Medulla oblongata (tissue), 1 donor: ENCODE measurements at regions not wholly inside any gene's neighbourhood (a gene's known extent, or its start where the extent isn't known, plus 50 kb on each side); places are given as distances from the start of the nearest gene placed in this dataset.
"Not testable (repeated sequence)": the region's sequence is repeated elsewhere in the genome, so short reads cannot be mapped to it uniquely, and the experiment has no call there.

Experiments
- DNase-seq: peaks from one replicate; pipeline ENCODE4 v3.0.0-alpha.2; 2015; ENCODE audit errors: extremely low spot score

DNA sequence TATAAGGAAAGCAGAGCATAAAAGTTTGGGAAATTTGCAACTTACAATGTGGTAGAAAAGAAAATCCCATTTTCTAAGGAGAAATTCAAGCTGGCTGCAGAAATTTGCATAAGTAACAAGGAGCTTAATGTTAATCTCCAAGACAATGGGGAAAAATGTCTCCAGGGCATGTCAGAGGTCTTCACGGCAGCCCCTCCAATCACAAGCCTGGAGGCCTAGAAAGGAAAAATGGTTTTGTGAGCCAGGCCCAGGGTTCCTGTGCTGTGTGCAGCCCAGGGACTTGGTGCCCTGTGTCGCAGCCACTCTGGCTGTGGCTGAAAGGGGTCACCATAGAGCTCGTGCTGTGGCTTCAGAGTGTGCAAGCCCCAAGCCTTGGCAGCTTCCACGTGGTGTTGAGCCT is 403.3 kb upstream of the NOX3 start:
- not testable (repeated sequence) for DNase-seq

- no peak for DNase-seq
Measured at GRCh38 chr6:155854787-155855186, 399.1 kb upstream of the NOX3 start.

- DNase-seq: no peak
Measured at GRCh38 chr6:155853011-155853410, 397.4 kb upstream of the NOX3 start.

DNA sequence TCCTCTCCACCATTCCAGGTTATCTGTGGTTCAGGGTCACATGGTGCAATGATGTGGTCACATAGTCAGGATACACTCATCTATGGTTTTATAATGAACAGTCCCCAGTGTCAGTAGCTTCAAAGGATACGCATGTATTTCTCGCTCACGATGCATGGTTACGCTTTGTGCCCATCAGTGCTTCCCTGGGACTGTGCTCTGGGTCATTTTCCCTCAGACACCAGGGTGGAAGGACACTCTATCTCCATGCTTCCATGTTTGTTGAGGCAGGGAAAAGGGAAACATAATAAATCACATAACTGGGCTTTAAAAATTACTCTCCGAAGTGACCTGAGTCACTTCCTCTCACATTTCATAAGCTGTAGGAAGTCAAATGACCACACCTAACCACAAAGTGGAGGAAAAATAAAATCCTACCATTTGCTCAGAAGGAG is 394.8 kb upstream of the NOX3 start:
- no peak for DNase-seq

- DNase-seq: no peak
Measured at GRCh38 chr6:155847711-155848110, 392.1 kb upstream of the NOX3 start.

GRCh38 chr6:155837474-155837873 is 381.8 kb upstream of the NOX3 start:
- DNase-seq: no peak

DNA sequence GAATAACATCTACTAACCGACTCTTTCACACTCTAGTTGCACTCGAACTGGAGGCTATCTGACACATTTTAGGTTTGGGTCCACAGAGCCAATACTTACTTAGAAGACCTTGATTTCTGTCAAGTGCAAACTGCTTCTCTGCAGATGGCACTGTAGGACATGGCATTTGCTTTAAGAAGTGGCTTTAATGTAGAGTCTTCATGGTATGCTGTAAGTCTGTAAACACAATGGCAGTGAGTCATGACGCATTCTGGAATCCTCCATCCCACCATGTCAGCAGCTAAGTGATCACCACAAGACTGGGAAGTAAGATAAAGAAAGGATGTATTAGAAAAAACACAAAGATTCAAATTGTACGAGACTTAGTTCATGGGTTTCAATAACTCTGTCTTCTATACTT is 377.0 kb upstream of the NOX3 start:
- DNase-seq: no peak

GRCh38 chr6:155830531-155830930 is 374.9 kb upstream of the NOX3 start:
- DNase-seq: no peak

DNA sequence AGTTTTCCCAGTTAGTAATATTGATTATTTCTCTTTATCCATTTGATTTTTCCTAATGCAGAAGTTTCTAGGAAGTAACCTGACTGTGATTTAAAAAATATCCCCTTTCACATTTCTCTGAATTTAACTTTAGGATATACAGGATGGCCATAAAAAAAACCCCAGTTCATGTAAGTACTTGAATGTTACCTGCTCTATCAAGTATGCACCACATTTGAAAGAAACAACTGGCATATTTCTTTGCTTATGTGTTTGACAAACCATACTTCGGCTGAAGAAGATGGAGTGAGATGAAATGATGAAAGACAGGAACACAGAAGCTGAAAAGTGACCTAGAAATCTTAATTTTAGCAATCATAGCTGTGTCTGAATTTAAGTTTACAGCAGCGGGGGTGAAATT is 374.0 kb upstream of the NOX3 start:
- no peak for DNase-seq

- no peak for DNase-seq
Measured at GRCh38 chr6:155828989-155829388, 373.4 kb upstream of the NOX3 start.

GRCh38 chr6:155818698-155819097 is 363.1 kb upstream of the NOX3 start:
- no peak for DNase-seq

- DNase-seq: no peak
Measured at GRCh38 chr6:155813548-155813947, 357.9 kb upstream of the NOX3 start.

- no peak for DNase-seq
Measured at GRCh38 chr6:155807243-155807642, 351.6 kb upstream of the NOX3 start.

DNA sequence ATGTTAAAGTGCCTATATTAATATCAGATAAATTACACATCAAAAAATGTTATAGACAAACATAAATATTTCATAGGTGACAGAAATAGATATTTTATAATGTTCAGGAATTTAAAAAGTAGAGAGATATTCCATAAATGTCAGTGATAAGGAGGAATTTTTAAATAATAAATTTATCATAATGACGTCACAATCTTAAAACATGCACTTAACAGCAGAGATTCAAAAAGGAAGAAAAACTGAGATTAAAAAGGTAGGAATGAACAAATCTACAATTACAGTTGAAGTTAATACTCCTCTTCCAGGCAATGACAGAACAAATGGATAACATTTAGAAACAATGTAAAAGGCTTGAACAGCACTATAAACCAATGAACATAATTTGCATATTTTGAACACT is 345.4 kb upstream of the NOX3 start:
- no peak for DNase-seq

- not testable (repeated sequence) for DNase-seq
Measured at GRCh38 chr6:155798876-155799275, 343.2 kb upstream of the NOX3 start.

GRCh38 chr6:155795173-155795796 is 339.6 kb upstream of the NOX3 start:
- no peak for DNase-seq

DNA sequence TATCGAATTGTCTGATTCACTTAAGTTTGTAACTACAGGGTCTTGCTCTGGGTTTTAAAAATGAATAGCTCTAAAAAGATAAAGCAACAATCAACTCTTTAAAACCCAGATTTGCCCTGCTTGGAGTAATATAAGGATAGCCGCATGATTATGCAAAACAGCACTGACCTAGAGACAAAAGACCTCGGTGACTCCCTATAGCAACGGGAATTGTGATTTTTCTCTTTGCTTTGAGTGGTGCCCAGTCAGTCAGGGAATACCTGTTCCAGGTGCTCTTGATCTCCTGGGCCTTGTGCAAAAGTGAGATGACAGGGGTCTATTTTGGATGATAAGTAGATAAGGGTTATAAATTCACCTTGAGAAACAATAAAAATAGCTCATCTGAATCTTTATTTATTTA is 336.3 kb upstream of the NOX3 start:
- no peak for DNase-seq

DNA sequence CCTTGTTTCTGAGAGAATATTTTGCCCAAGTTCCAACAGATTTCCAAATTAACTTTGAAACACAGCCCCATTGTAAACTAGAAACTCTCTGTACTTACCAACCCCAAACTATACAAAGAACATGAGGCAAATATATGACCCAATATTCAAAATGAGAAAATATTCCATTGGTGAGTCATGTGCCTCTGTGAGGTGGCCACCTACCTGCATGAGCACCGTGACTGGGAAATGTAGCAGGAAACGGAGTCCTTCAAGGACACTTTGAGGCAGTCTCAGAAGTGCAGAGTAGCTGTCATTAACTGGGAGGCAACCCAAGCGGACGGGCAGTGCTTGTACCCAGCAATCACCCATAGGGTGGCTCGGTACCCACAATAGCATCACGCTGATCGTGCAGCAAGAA is 335.5 kb upstream of the NOX3 start:
- DNase-seq: no peak

GRCh38 chr6:155787168-155787567 is 331.5 kb upstream of the NOX3 start:
- no peak for DNase-seq

DNA sequence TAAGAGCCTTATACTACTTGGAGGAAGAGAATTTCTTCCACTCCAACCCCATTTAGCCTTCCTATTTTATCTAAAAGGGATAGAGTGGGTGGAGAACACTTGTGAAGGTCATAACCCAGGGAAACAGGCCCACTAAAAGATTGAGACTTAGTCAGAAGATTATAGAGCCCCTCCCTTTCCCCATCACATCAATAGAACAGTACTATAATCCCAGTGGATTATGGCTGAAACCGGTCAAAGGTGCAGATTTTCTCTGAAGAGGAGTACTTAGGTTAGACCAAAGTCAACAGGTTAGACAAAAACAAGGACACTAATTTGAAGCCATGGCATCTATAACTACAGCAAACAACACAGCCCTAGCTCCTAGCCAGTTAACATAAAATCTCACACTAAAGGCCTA is 330.9 kb upstream of the NOX3 start:
- DNase-seq: no peak

- no peak for DNase-seq
Measured at GRCh38 chr6:155782739-155783459, 327.3 kb upstream of the NOX3 start.

DNA sequence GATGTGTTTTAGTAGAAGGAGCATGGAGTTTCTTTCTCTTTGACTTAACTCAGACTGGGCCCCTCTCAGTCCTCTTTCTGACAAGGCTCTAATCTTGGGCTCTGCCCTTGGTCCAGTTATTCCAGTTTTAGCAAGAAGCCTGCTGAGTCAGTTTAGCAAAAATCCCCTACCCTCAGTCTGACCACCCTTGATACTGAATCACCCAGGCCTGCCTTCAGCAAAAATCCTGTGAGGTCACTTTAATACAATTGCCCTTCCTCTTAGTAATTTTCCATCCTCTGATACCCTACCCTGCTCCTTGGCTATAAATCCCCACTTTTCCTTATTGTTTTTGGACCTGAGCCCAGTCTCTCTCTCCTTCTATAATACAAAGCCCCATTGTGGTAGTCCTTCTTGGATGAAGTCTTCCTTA is 326.7 kb upstream of the NOX3 start:
- no peak for DNase-seq

- DNase-seq: no peak
Measured at GRCh38 chr6:155779456-155779855, 323.8 kb upstream of the NOX3 start.

GRCh38 chr6:155778336-155778735 is 322.7 kb upstream of the NOX3 start:
- no peak for DNase-seq
